Glutamatergic neuron (in vitro differentiated cells): ENCODE measurements at regions not wholly inside any gene's neighbourhood (a gene's known extent, or its start where the extent isn't known, plus 50 kb on each side); places are given as distances from the start of the nearest gene placed in this dataset.
A peak's percentile ranks its signal among the peaks of the same experiment; 100 is the strongest.

ENCODE experiments used
- DNase-seq: peaks from one replicate; pipeline ENCODE4 v3.0.0; 2022
- H3K27ac Mint-ChIP-seq: one replicate; pipeline ENCODE4 v1.8.0; 2020; ENCODE audit warnings: mild to moderate bottlenecking, mixed read lengths, inconsistent platforms; ENCODE audit not compliant: unreplicated experiment
- H3K27me3 Mint-ChIP-seq: one replicate; pipeline ENCODE4 v1.8.0; 2020; ENCODE audit warnings: mild to moderate bottlenecking, moderate library complexity, mixed read lengths, inconsistent platforms; ENCODE audit not compliant: unreplicated experiment
- H3K36me3 Mint-ChIP-seq: one replicate; pipeline ENCODE4 v1.8.0; 2020; ENCODE audit warnings: mild to moderate bottlenecking, mixed read lengths, inconsistent platforms; ENCODE audit not compliant: unreplicated experiment
- H3K4me1 Mint-ChIP-seq: one replicate; pipeline ENCODE4 v1.8.0; 2020; ENCODE audit warnings: mild to moderate bottlenecking, low read depth, mixed read lengths, inconsistent platforms; ENCODE audit not compliant: unreplicated experiment
- H3K4me3 Mint-ChIP-seq: one replicate; pipeline ENCODE4 v1.8.0; 2020; ENCODE audit warnings: mild to moderate bottlenecking, mixed read lengths, inconsistent platforms; ENCODE audit not compliant: unreplicated experiment
- H3K9me3 Mint-ChIP-seq: one replicate; pipeline ENCODE4 v1.8.0; 2020; ENCODE audit warnings: mild to moderate bottlenecking, moderate library complexity, mixed read lengths, inconsistent platforms; ENCODE audit not compliant: unreplicated experiment
- CTCF ChIP-seq: fragments of 200-600 bp; sonication (generic); IDR thresholded peaks from one replicate; pipeline ENCODE4 v1.5.0; 2021; ENCODE audit not compliant: partially characterized antibody, unreplicated experiment

GRCh38 chr9:135228983-135229625 is 141.6 kb downstream of the OLFM1 start:
- Mint-ChIP-seq H3K4me3 (no peak overlapping the region), H3K27ac (no peak overlapping the region), H3K27me3 (no peaks in the 10 kb centered on the region), H3K9me3 (peaks cover 3% of the 10 kb centered on the region), H3K36me3 (no peaks in the 10 kb centered on the region), H3K4me1 (peaks cover 4% of the 10 kb centered on the region)
- no peak for TF ChIP-seq CTCF
- no peak for DNase-seq

DNA sequence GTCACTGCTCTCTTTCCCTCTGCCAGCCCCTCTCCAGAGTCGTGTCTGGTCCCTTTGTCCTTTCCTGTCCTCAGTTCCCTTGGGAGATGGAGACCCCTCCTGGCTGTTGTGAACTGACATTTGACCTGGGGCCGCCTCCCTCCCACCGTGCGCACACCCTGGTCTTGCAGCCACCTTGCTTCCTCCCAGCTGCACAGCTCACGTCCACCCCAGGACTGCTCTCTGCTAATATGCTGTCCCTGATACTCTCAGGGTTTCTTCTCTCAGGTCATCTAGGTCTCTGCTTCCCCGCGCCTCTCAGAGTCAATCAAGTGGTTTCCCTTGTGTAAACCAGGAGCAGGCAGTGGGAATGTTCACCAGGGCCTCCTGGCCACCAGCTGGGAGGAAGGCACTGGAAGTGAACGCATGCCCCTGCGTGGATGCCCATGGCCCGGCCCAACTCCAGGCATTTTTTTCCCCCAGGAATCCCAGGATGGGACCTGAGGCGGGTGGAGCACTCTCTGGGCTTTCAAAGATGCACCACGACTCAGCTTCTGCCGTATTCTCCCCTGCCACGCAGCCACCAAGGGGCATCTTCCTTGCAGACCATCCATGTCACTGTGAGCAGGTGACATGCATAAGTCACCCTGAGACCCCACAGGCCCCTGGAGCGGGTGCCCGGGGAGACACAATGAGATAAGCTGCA is 142.4 kb downstream of the OLFM1 start:
- peaks cover 4% of the 10 kb centered on the region for H3K4me1 Mint-ChIP-seq
- no peak overlapping the region for H3K4me3 Mint-ChIP-seq
- peak overlapping the region; percentile 41 for H3K27ac Mint-ChIP-seq
- no peaks in the 10 kb centered on the region for H3K27me3 Mint-ChIP-seq
- no peak for TF ChIP-seq CTCF
- peaks cover 3% of the 10 kb centered on the region for H3K9me3 Mint-ChIP-seq
- H3K36me3 Mint-ChIP-seq: no peaks in the 10 kb centered on the region
- DNase-seq: peak; percentile 12

- peaks cover 4% of the 10 kb centered on the region for H3K4me1 Mint-ChIP-seq
- H3K4me3 Mint-ChIP-seq: no peak overlapping the region
- no peak overlapping the region for H3K27ac Mint-ChIP-seq
- peak; percentile 7 for DNase-seq
- no peaks in the 10 kb centered on the region for H3K36me3 Mint-ChIP-seq
- TF ChIP-seq CTCF: no peak
- peaks cover 3% of the 10 kb centered on the region for H3K9me3 Mint-ChIP-seq
- H3K27me3 Mint-ChIP-seq: no peaks in the 10 kb centered on the region
These were observed 142.9 kb downstream of the OLFM1 start for GRCh38 chr9:135230386-135230765.

- H3K4me1 Mint-ChIP-seq: peaks cover 4% of the 10 kb centered on the region
- no peaks in the 10 kb centered on the region for H3K36me3 Mint-ChIP-seq
- H3K9me3 Mint-ChIP-seq: peaks cover 3% of the 10 kb centered on the region
- no peak overlapping the region for H3K27ac Mint-ChIP-seq
- no peaks in the 10 kb centered on the region for H3K27me3 Mint-ChIP-seq
- no peak for TF ChIP-seq CTCF
- peak; percentile 24 for DNase-seq
- no peak overlapping the region for H3K4me3 Mint-ChIP-seq
These were observed 143.5 kb downstream of the OLFM1 start for GRCh38 chr9:135230817-135231520.
